DMS153 (cell line): ENCODE measurements at regions not wholly inside any gene's neighbourhood (a gene's known extent, or its start where the extent isn't known, plus 50 kb on each side); places are given as distances from the start of the nearest gene placed in this dataset.

Experiments used
- DNase-seq: peaks from one replicate; lab custom pipeline; 2025; lab: John Stamatoyannopoulos, UW

DNA sequence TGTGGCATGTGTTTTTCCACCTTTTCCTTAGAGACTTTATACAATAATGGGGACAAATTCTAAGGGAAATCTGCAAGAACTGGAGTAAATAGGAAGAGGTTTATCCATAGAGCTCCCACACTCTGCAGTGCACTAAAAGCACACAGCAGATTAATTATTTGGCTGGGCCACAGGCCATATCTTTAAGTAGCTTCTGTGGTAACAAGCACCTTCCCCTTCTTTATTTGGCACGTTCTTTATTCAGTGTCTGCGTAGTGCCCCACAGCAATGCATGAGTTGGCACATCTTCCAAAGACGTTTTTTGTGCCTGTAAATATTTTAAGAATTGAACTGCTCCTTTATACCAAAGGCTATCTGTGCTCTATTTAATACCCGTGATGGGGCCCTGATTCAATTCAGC lies 104.9 kb upstream of the MBL2 start:
- DNase-seq: no peak

DNA sequence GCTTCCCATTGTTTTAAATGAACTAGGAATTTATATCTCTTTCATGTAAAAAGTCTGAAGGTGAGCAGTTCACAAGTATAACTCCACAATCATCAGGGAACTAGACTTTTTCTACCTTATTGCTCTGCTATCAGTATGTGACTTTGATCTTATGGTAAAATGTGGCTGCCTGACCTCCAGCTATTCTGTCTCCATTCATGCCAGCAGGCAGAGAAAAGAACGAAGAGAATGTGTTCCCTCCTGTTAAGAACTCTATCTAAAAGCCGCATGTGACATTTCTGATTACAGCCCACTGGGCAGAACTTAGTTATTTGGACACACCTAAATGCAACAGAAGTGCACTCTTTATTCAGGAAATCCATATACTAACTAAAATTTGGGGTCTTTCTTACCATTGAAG lies 102.8 kb upstream of the MBL2 start:
- DNase-seq: no peak

DNA sequence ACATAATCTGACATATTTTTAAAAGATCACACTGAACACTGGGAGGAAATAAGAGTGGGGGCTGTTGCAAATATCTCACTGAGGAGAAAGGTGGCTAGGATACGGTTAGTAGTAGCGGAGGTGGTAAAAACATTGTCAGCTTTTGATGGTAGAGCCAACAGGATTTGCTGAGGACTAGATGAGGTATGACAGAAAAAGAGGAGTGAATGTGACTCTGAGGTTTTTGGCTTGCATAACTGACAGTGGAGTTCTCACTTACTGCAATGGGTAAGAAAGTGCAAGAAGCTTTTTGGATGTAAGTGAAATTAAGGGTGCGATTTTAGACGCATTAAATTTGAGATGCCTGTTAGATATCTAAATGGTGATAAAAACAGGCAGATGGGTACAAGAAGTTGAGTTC lies 102.0 kb upstream of the MBL2 start:
- no peak for DNase-seq

DNA sequence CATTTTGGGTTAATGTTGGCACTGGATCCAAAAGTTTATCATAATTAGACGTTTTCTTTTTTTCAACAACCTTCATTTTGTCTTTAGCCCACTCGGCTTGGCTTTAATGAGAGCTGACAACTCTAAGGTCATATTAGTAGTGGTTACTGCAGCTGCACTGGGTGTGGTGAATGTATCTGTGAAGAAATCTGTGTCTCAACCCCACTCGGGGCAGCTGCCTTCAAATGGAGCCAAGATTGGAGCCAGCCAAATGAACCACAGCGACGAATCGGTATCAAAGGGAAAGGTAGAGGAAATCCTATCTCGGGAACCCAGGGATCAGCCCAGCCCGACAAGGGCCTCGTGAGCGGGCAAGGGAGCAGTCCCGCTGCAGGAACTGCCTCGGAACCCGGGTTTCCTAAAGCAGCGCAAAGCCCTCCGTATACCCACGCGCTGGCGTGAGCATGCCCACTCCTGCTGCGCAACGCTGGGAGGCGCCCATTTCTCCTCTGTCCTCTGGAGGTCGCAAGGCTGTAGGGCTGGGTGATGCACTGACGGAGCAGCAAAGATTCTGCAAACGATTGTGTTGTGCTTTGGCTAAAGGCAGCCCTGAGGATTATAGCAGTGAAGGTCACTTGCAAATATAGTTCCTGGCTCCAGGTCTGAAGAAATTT lies 98.7 kb upstream of the MBL2 start:
- DNase-seq: no peak

DNA sequence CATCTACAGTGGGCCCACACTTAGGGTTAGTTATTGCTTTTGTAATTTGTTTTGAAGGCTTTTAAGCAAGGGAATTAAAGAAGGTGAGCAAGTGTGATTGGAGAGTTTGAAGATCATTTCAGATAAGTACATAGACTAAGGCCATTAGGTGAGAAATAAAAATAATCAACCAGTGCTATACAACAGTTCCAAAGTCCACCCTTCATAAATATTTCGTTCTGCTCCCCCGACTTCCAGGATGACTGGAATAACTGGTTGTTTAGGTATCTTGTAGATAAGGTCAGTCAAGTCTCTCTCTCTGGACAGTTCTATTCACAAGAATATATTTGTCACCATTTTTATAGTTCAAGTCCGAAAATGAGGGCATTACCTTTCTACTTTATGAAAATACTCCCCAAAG lies 98.0 kb upstream of the MBL2 start:
- no peak for DNase-seq

DNA sequence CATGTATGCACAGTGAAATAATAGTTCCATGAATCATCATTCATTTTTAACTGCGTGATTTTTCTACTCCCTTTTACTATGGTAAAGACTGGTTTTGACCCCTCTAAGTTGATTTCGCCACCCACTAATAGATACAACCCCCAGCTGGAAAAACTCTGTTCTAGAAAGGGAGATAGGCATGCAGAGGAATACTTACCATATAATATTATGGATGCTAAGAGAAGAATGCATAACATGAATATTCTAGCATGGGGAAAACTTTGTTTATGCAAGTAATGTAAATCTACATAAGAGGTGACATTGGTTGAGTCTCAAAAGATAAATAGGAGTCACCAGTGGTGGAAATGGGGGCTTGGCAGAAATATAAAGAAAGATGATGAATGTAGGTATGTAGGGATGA lies 97.3 kb upstream of the MBL2 start:
- DNase-seq: no peak

DNA sequence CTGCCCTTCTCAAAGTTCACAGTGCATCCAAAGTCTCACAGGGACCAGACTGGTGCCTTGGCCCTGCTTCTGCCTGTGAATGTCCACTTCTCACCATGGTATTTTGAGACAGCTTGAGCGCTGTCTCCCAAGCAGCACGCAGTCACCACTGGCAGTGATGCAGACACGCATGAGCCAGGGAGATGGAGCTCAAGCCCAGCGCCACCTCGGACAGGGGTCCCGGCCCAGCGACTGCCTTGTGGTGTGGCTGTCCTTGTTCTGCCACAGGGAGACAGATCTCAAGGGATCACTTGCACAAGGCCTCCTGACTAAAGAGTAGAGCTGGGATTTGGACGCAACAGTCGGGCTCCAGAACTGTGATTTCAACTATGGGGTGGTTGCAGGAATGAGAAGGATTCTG lies 92.6 kb upstream of the MBL2 start:
- no peak for DNase-seq

DNA sequence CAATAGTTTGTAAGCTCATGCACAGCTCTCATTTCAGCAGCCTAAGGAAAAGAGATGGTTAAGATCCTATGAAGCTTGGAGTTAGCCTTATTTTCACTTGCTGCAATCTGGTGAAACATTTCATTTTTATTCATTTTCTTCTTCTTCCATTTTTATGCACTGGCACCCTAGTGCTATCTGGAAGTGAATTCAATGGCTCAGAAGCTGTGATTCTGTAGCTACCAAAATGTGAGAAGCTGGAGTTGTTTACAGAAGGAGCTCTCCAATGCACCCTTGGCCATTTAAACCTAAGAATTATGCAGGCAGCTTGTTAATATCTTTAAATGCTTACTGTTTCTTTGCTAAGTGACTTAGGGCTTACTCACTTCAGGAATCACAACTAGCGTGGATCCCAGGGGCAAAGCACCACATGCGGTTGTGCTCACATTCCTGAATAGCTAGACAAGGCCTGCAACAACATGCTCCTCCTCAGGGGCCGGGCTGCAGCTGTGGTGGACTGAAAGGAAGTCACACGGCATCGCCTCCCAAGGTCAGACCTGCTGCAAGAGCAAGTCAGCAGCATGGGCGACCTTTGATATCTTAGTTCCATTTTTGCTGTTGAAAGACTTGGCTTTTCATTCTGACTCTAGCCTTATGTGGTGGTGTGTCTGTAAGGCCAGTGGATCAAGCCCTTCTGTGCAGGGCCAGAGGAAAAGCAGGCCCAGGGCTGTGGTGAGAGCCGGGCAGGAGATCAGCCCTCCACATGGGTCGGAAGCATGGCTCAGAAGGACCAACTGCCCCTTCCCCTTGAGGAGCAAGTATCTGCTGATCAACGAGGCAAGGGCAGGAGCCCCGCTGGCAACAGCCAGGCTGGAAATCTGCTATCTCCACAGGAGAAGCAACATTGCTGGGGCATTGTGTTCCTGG lies 91.9 kb upstream of the MBL2 start:
- no peak for DNase-seq

DNA sequence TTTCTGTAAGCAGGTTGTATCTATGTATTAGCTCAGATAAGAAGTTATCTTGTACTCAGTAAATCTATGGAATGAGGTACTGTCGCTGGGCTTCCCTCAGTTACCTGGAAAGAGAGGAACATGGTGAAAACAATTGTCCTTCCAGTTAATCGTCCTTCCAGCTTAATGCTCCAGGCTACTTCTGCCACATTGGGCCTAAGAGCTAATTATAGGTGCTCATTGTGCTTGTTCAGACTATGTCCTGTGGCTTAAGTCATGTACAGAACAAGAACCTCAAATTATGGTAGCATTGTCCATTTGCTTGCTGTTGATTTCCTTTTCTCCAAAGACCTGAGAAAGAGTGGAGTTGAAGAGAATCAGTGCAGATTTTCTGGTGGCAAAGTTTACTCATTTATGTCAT lies 86.1 kb upstream of the MBL2 start:
- no peak for DNase-seq

DNA sequence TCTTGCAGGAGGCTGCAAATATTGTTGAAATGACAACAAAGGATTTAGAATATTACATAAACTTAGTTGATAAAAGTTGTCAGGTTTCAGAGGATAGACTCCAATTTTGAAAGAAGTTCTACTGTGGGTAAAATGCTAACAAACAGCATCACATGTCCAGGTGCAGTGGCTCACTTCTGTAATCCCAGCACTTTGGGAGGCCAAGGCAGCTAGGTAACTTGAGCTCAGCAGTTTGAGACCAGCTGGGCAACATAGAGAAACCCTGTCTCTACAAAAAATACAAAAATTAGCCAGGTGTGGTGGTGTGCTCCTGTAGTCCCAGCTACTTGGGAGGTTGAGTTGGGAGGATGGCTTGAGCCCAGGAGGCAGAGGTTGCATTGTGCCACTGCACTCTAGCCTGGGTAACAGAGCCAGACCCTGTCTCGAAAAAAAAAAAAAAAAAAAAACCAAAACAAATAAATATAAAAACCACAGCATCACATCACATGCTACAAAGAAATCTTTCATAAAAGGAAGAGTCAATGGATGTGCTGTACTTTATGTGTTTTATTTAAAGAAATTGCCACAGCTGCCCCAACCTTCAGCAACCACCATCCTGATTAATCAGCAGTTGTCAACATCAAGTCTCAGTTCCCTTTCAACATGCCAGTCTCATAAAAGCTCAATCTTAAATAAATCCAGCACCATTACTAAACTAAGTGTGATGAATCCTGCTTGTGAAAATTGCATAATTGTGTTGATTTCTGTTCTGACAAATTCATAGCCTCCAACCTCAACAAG lies 83.2 kb upstream of the MBL2 start:
- DNase-seq: no peak

DNA sequence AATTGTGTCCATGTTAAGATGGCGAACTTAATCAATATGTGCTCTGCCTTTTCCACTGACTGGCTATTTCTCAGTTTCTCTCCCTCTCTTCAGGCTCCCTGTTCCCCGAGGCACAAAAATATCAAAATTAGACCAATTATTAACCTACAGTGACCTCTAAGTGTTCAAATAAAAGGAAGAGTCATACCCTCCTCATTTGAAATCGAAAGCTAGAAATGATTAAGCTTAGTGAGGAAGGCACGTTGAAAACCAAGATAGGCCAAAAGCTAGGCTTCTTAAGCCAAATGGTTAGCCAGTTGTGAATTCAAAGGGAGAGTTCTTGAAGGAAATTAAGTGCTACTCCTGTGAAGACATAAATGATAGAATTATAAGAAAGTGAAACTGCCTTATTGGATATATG lies 81.1 kb upstream of the MBL2 start:
- DNase-seq: no peak

DNA sequence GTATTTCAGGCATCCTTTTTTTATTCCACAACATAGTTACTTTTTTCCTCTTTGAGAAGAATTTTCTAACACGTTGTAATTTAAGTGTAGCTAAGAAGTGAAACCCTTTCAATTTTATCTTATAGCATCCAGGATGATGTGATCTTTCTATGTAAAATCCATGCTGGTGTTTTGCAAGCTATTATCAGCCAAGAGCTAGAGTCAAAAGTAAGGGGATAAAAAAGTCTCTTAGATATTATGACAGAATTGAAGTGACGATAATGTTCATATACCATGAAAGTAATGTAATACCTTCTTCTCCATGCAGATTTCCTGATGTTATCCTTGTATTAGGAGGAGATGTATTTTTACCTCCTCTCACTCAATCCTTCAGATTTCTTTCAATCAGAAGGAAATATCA lies 64.2 kb upstream of the MBL2 start:
- no peak for DNase-seq
